ENCODE measurements at regions not wholly inside any gene's neighbourhood (a gene's known extent, or its start where the extent isn't known, plus 50 kb on each side); places are given as distances from the start of the nearest gene placed in this dataset.

- TF ChIP-seq POLR2A (IDR thresholded peaks at IDR 0.05) (no peak), CTCF (IDR thresholded peaks at IDR 0.05) (no peak)
Observed at GRCh38 chr22:10781571-10782403, 4746.2 kb upstream of the OR11H1 start.

All from esophagus squamous epithelium (tissue), 4 donors.